HepG2 (cell line): ENCODE measurements at regions not wholly inside any gene's neighbourhood (a gene's known extent, or its start where the extent isn't known, plus 50 kb on each side); places are given as distances from the start of the nearest gene placed in this dataset.

Experiments used
- CTCF ChIP-seq: sonication (generic); formaldehyde crosslinking; IDR thresholded peaks from 2 replicates; pipeline ENCODE4 v1.5.0; 2020; ENCODE audit warnings: mild to moderate bottlenecking, missing genetic modification reagents, moderate library complexity
- GRHL1 ChIP-seq: sonication (generic); formaldehyde crosslinking; conservative IDR thresholded peaks from 2 replicates; pipeline ENCODE4 v1.8.0; 2022; ENCODE audit warnings: missing genetic modification reagents
- IRF9 ChIP-seq: sonication (generic); formaldehyde crosslinking; IDR thresholded peaks from 2 replicates; pipeline ENCODE4 v1.8.0; 2022; ENCODE audit warnings: missing genetic modification reagents, mild to moderate bottlenecking, borderline replicate concordance
- JUNB ChIP-seq: sonication (generic); formaldehyde crosslinking; IDR thresholded peaks from 2 replicates; pipeline ENCODE4 v1.8.0; 2022; ENCODE audit warnings: missing genetic modification reagents, mild to moderate bottlenecking, borderline replicate concordance
- MED1 ChIP-seq: sonication (generic); formaldehyde crosslinking; IDR thresholded peaks from 2 replicates; pipeline ENCODE4 v1.4.0; 2020; ENCODE audit warnings: missing genetic modification reagents
- MTA1 ChIP-seq: sonication (generic); formaldehyde crosslinking; IDR thresholded peaks from 2 replicates; pipeline ENCODE4 v1.4.0; 2020; ENCODE audit warnings: missing genetic modification reagents, mild to moderate bottlenecking, borderline replicate concordance
- MYC ChIP-seq: sonication (generic); formaldehyde crosslinking; IDR thresholded peaks from 2 replicates; pipeline ENCODE4 v1.9.0; 2021; ENCODE audit warnings: missing genetic modification reagents, borderline replicate concordance
- ZNF12 ChIP-seq: sonication (generic); formaldehyde crosslinking; IDR thresholded peaks from 2 replicates; pipeline ENCODE4 v1.5.0; 2020; ENCODE audit warnings: missing genetic modification reagents
- ZNF607 ChIP-seq: sonication (generic); formaldehyde crosslinking; IDR thresholded peaks from 2 replicates; pipeline ENCODE4 v1.5.1; 2020; ENCODE audit warnings: missing genetic modification reagents, mild to moderate bottlenecking, borderline replicate concordance
- ZNF770 ChIP-seq: sonication (generic); formaldehyde crosslinking; IDR thresholded peaks from 2 replicates; pipeline ENCODE4 v1.5.0; 2020; ENCODE audit warnings: mild to moderate bottlenecking, missing genetic modification reagents

- TF ChIP-seq MED1 (CRISPR knock-in tag) (no peak), ZNF770 (CRISPR knock-in tag) (no peak), ZNF607 (CRISPR knock-in tag) (no peak), GRHL1 (CRISPR knock-in tag) (no peak), MTA1 (CRISPR knock-in tag) (no peak), IRF9 (CRISPR knock-in tag) (no peak), MYC (CRISPR knock-in tag) (no peak), CTCF (CRISPR knock-in tag) (no peak), ZNF12 (CRISPR knock-in tag) (no peak), JUNB (CRISPR knock-in tag) (no peak)
These were observed 356.8 kb downstream of the EFNA5 start for GRCh38 chr5:107313921-107314320.
